Uterus (tissue), 2 donors: ENCODE measurements at regions not wholly inside any gene's neighbourhood (a gene's known extent, or its start where the extent isn't known, plus 50 kb on each side); places are given as distances from the start of the nearest gene placed in this dataset.

Experiments
- CTCF ChIP-seq, 4 experiments: fragments of 200-600 bp in 2 of 4; fragments of 450-650 bp in 2 of 4; sonication (generic) in 2 of 4; IDR thresholded peaks; one replicate each; pipeline ENCODE4 v1.5.1; 2016 to 2019; ENCODE audit warnings: antibody characterized with exemption in 4 of 4, mild to moderate bottlenecking in 2 of 4, moderate library complexity in 1 of 4
- POLR2A ChIP-seq, 2 donors: fragments of 450-650 bp; IDR thresholded peaks; one replicate each; pipeline ENCODE4 v1.6.1; 2016; ENCODE audit warnings: antibody characterized with exemption in 2 of 2, mild to moderate bottlenecking in 1 of 2, moderate library complexity in 1 of 2

GRCh38 chr2:61649021-61649420, 110.9 kb upstream of the XPO1 start:
- TF ChIP-seq CTCF (IDR thresholded peaks at IDR 0.05): no peak
- TF ChIP-seq POLR2A (IDR thresholded peaks at IDR 0.05): no peak
